ENCODE measurements at regions not wholly inside any gene's neighbourhood (a gene's known extent, or its start where the extent isn't known, plus 50 kb on each side); places are given as distances from the start of the nearest gene placed in this dataset.

DNA sequence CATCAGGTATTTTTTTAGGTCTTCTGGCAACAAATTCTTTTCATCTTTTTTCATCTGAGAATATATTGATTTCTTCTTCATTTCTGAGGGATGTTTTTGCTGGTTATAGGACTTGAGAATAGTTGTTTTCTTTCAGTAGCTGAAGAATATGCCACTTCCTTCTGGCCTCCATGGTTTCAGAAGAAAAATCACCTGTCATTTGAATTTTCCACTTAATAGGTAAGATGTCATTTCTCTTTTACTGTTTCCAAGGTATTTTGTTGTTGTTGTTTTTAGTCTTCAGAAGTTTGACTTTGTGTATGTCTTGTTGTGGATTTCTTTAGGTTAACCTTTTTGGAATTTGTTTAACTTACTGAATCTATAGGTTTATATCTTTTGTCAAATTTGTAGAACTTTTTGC is 257.8 kb upstream of the AMIGO2 start:
- no peak for TF ChIP-seq POLR2AphosphoS5 (IDR thresholded peaks at IDR 0.05)
- TF ChIP-seq POLR2A (IDR thresholded peaks at IDR 0.05): no peak
- TF ChIP-seq, protein P1, sequence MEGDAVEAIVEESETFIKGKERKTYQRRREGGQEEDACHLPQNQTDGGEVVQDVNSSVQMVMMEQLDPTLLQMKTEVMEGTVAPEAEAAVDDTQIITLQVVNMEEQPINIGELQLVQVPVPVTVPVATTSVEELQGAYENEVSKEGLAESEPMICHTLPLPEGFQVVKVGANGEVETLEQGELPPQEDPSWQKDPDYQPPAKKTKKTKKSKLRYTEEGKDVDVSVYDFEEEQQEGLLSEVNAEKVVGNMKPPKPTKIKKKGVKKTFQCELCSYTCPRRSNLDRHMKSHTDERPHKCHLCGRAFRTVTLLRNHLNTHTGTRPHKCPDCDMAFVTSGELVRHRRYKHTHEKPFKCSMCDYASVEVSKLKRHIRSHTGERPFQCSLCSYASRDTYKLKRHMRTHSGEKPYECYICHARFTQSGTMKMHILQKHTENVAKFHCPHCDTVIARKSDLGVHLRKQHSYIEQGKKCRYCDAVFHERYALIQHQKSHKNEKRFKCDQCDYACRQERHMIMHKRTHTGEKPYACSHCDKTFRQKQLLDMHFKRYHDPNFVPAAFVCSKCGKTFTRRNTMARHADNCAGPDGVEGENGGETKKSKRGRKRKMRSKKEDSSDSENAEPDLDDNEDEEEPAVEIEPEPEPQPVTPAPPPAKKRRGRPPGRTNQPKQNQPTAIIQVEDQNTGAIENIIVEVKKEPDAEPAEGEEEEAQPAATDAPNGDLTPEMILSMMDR (IDR thresholded peaks at IDR 0.05): no peak
- TF ChIP-seq EP300 (IDR thresholded peaks at IDR 0.05): no peak

Measured in suprapubic skin (tissue), 4 donors.